Immature natural killer cell (primary cell): ENCODE measurements at regions not wholly inside any gene's neighbourhood (a gene's known extent, or its start where the extent isn't known, plus 50 kb on each side); places are given as distances from the start of the nearest gene placed in this dataset.
"Not testable (repeated sequence)": the region's sequence is repeated elsewhere in the genome, so short reads cannot be mapped to it uniquely, and the experiment has no call there.

Experiments used
- DNase-seq, 3 donors: peaks; one replicate each; pipeline ENCODE4 v3.0.0; 2022; ENCODE audit warnings: mixed read lengths in 1 of 3
- H3K27ac Mint-ChIP-seq, 6 donors: one replicate each; pipeline ENCODE4 v1.8.0; 2020; ENCODE audit warnings: mixed read lengths in 6 of 6, mild to moderate bottlenecking in 5 of 6, inconsistent platforms in 4 of 6, moderate library complexity in 3 of 6
- H3K27me3 Mint-ChIP-seq, 3 donors: one replicate each; pipeline ENCODE4 v1.8.0; 2020 to 2021; ENCODE audit warnings: low read depth in 3 of 3, mild to moderate bottlenecking in 3 of 3, mixed read lengths in 3 of 3, moderate library complexity in 3 of 3, inconsistent platforms in 1 of 3
- H3K36me3 Mint-ChIP-seq, 3 donors: one replicate each; pipeline ENCODE4 v1.8.0; 2020; ENCODE audit warnings: mixed read lengths in 3 of 3, inconsistent platforms in 2 of 3, mild to moderate bottlenecking in 2 of 3
- H3K4me1 Mint-ChIP-seq, 2 donors: one replicate each; pipeline ENCODE4 v1.8.0; 2020; ENCODE audit warnings: inconsistent platforms in 2 of 2, mild to moderate bottlenecking in 2 of 2, mixed read lengths in 2 of 2, moderate library complexity in 1 of 2
- H3K4me3 Mint-ChIP-seq, 5 donors: one replicate each; pipeline ENCODE4 v1.8.0; 2020; ENCODE audit warnings: mild to moderate bottlenecking in 5 of 5, mixed read lengths in 5 of 5, inconsistent platforms in 3 of 5, moderate library complexity in 3 of 5
- H3K9me3 Mint-ChIP-seq, 6 donors: one replicate each; pipeline ENCODE4 v1.8.0; 2020; ENCODE audit warnings: mild to moderate bottlenecking in 6 of 6, mixed read lengths in 6 of 6, inconsistent platforms in 4 of 6, moderate library complexity in 3 of 6

DNA sequence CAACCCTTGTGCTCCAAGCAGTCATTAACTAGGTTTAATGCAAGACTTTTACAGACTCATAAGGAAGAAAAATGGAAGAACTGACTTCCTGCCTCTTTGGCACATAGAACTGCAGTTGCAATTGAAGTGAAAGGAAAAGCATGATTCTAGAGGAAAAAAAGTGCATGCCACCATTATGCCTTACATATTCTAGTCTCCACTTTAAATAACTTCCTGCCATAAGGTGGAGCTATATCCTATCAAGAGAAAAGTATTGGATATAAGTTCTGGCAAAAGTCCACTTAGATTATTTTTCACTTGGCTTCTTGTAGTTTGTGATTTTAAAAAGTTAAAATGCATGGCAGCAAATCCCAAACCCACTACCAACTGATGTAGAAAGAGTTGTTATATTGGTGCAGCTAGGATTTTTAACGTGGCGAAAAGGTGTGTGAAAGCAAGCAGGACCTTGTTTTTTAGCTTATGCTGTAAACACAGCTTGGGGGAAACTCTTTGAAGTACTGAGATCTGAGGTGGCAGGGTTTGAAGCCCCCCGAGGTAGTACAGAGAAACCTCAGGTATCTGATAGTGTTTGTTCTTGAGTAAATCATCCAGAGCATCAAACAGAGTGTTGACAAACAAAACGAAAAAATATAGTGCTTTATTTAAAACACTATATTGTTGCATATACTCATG is 117.9 kb downstream of the ANXA1 start:
- Mint-ChIP-seq H3K4me1 (no peaks in the 10 kb centered on the region), H3K36me3 (no peaks in the 10 kb centered on the region), H3K4me3 (no peak overlapping the region), H3K27ac (no peak overlapping the region), H3K27me3 (peaks cover 0 to under 1% (median 0%) of the 10 kb centered on the region in 3 donors), H3K9me3 (no peaks in the 10 kb centered on the region)
- DNase-seq: no peak

- Mint-ChIP-seq H3K27me3 (peaks cover 0 to 2% (median 0%) of the 10 kb centered on the region in 3 donors), H3K36me3 (no peaks in the 10 kb centered on the region), H3K9me3 (no peaks in the 10 kb centered on the region), H3K4me3 (no peak overlapping the region), H3K4me1 (no peaks in the 10 kb centered on the region), H3K27ac (no peak overlapping the region)
- no peak for DNase-seq
Measured at GRCh38 chr9:73270967-73271721, 119.5 kb downstream of the ANXA1 start.

GRCh38 chr9:73280113-73280512 is 128.4 kb downstream of the ANXA1 start:
- H3K4me3 Mint-ChIP-seq: no peak overlapping the region
- H3K4me1 Mint-ChIP-seq: no peaks in the 10 kb centered on the region

DNA sequence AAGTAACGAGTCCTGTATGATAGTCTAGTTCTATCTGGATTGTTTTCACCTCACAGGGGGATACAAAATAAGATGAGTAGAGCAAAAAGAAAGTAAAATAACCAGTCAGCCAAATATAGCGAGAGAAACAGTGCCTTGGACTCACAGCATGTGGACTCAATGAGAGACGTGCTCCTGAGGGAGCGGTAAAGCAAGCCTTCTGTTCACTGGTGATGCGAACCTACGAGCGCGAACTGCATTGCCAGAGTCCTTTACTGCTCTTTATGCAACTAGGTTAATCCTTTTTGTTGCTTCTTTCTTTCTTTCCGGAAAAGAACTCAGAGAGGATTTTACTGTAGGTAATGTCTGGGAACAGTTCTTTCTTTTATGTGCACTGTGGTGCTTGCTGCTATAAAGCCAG is 132.7 kb downstream of the ANXA1 start:
- no peaks in the 10 kb centered on the region for H3K4me1 Mint-ChIP-seq
- no peak overlapping the region for H3K27ac Mint-ChIP-seq
- no peak overlapping the region for H3K4me3 Mint-ChIP-seq

More at GRCh38 chr9:73280113-73280512, 128.4 kb downstream of the ANXA1 start:
- H3K36me3 Mint-ChIP-seq: no peaks in the 10 kb centered on the region
- no peak overlapping the region for H3K27ac Mint-ChIP-seq
- DNase-seq: no peak
- peaks cover 0 to 4% (median 0%) of the 10 kb centered on the region in 3 donors for H3K27me3 Mint-ChIP-seq
- peaks cover 0 to 6% (median 0%) of the 10 kb centered on the region in 6 donors for H3K9me3 Mint-ChIP-seq

GRCh38 chr9:73294336-73294735 is 142.7 kb downstream of the ANXA1 start:
- Mint-ChIP-seq H3K36me3 (no peaks in the 10 kb centered on the region), H3K27me3 (peaks cover 0 to 3% (median 0%) of the 10 kb centered on the region in 3 donors), H3K4me1 (no peaks in the 10 kb centered on the region)

More for the DNA sequence above, 132.7 kb downstream of the ANXA1 start:
- peaks cover 0 to 6% (median 0%) of the 10 kb centered on the region in 6 donors for H3K9me3 Mint-ChIP-seq
- H3K36me3 Mint-ChIP-seq: no peaks in the 10 kb centered on the region
- H3K27me3 Mint-ChIP-seq: peaks cover 0 to 2% (median 2%) of the 10 kb centered on the region in 3 donors
- DNase-seq: no peak

GRCh38 chr9:73325983-73326382 is 174.3 kb downstream of the ANXA1 start:
- Mint-ChIP-seq H3K9me3 (peaks cover 0 to 7% (median 0%) of the 10 kb centered on the region in 6 donors), H3K4me3 (no peak overlapping the region), H3K4me1 (no peaks in the 10 kb centered on the region), H3K36me3 (no peaks in the 10 kb centered on the region), H3K27me3 (peaks cover 0 to 3% (median 0%) of the 10 kb centered on the region in 3 donors), H3K27ac (no peak overlapping the region)
- DNase-seq: no peak

More at GRCh38 chr9:73294336-73294735, 142.7 kb downstream of the ANXA1 start:
- Mint-ChIP-seq H3K9me3 (peaks cover 0 to 10% (median 0%) of the 10 kb centered on the region in 6 donors), H3K27ac (no peak overlapping the region), H3K4me3 (no peak overlapping the region)
- DNase-seq: no peak

GRCh38 chr9:73327149-73327548 is 175.5 kb downstream of the ANXA1 start:
- Mint-ChIP-seq H3K4me3 (no peak overlapping the region), H3K36me3 (no peaks in the 10 kb centered on the region), H3K27ac (no peak overlapping the region), H3K4me1 (no peaks in the 10 kb centered on the region), H3K27me3 (peaks cover 0 to 1% (median 0%) of the 10 kb centered on the region in 3 donors), H3K9me3 (peaks cover 0 to 7% (median 0%) of the 10 kb centered on the region in 6 donors)
- no peak for DNase-seq

DNA sequence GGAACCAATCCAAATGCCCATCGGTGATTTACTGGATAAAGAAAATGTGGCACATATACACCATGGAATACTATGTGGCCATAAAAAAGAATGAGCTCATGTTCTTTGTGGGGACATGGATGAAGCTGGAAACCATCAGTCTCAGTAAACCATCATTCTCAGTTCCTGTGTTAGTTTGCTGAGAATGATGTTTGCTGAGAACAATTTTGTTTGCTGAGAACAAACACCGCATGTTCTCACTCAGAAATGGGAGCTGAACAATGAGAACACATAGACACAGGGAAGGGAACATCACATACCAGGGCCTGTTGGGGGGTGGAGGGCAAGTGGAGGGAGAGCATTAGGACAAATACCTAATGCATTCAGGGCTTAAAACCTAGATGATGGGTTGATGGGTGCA is 185.5 kb downstream of the ANXA1 start:
- H3K4me3 Mint-ChIP-seq, H3K4me1 Mint-ChIP-seq, H3K36me3 Mint-ChIP-seq, H3K27me3 Mint-ChIP-seq, H3K9me3 Mint-ChIP-seq, H3K27ac Mint-ChIP-seq, DNase-seq: not testable (repeated sequence)

DNA sequence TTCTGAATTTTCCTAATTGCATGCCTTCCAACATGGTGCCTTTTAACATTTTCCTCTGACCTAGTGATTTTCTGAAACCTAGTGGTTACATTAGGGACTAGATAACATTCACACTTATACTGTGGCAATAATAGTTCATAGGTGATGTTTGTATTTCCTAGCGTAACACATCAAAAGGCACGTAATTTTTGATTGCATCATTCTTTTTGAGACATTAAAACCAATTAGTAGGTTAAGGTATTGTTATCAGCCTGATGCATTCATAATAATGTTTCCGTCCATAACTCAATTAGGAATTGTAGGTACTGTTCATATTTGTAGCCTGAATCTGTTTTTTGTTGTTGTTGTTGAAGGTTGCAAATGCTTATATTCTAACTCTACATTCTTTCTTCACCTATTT is 192.4 kb downstream of the ANXA1 start:
- H3K4me1 Mint-ChIP-seq: no peaks in the 10 kb centered on the region
- H3K9me3 Mint-ChIP-seq: peaks cover 0 to 7% (median 5%) of the 10 kb centered on the region in 6 donors
- no peaks in the 10 kb centered on the region for H3K36me3 Mint-ChIP-seq
- H3K27ac Mint-ChIP-seq: no peak overlapping the region
- no peak overlapping the region for H3K4me3 Mint-ChIP-seq
- no peak for DNase-seq
- no peaks in the 10 kb centered on the region for H3K27me3 Mint-ChIP-seq

- peaks cover 0 to 10% (median 5%) of the 10 kb centered on the region in 6 donors for H3K9me3 Mint-ChIP-seq
- H3K27ac Mint-ChIP-seq: peak overlapping the region in 1 of 6 donors; percentile 7
- H3K36me3 Mint-ChIP-seq: no peaks in the 10 kb centered on the region
- H3K27me3 Mint-ChIP-seq: no peaks in the 10 kb centered on the region
- no peak for DNase-seq
- H3K4me1 Mint-ChIP-seq: no peaks in the 10 kb centered on the region
- H3K4me3 Mint-ChIP-seq: no peak overlapping the region
Measured at GRCh38 chr9:73347123-73347522, 195.5 kb downstream of the ANXA1 start.

- H3K4me3 Mint-ChIP-seq: no peak overlapping the region
- H3K4me1 Mint-ChIP-seq: no peaks in the 10 kb centered on the region
- DNase-seq: no peak
- H3K27ac Mint-ChIP-seq: no peak overlapping the region
- peaks cover 0 to 10% (median 7%) of the 10 kb centered on the region in 6 donors for H3K9me3 Mint-ChIP-seq
- H3K27me3 Mint-ChIP-seq: no peaks in the 10 kb centered on the region
- no peaks in the 10 kb centered on the region for H3K36me3 Mint-ChIP-seq
Measured at GRCh38 chr9:73347720-73348119, 196.1 kb downstream of the ANXA1 start.

DNA sequence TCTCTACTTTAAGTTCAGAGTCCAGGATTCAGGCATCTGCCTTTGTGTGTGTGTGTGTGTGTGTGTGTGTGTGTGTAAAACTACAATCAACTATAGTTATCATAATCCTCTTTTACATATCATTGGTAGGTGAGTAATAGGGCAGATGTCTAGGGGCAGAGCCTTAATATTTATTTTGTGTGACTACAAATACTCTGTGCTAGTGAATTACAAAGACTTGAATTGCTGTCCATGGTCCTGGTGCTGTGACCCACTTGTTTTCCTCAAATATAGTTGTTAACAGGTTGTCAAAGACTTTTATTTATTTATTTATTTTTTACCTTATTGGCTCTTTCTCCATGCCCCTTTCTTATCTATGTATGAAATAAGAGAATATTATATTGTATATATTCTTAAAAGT is 196.8 kb downstream of the ANXA1 start:
- H3K36me3 Mint-ChIP-seq: no peaks in the 10 kb centered on the region
- H3K27ac Mint-ChIP-seq: no peak overlapping the region
- H3K9me3 Mint-ChIP-seq: peaks cover 0 to 9% (median 5%) of the 10 kb centered on the region in 6 donors
- no peaks in the 10 kb centered on the region for H3K27me3 Mint-ChIP-seq
- no peak overlapping the region for H3K4me3 Mint-ChIP-seq
- DNase-seq: no peak
- no peaks in the 10 kb centered on the region for H3K4me1 Mint-ChIP-seq

- H3K27ac Mint-ChIP-seq: no peak overlapping the region
- no peaks in the 10 kb centered on the region for H3K27me3 Mint-ChIP-seq
- H3K9me3 Mint-ChIP-seq: peaks cover 0 to 6% (median 4%) of the 10 kb centered on the region in 6 donors
Measured at GRCh38 chr9:73349476-73349875, 197.8 kb downstream of the ANXA1 start.

DNA sequence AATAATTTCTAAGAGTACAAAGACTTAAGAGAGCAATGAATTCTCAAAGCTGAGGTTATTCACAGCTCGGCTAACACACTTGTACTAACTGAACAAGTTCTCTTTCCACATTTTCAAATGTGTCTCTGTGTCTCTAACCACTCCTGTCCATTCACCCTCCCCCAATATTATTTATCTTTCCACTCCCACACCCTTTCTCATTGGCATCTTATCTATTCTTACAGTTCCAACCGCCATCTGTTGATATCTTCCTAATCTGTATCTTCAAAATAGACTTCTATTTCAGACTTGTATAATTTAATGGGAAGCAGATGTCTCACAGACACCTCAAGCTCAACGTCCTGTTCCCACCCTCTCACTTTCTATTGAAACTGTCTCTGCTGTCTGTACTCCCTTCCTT is 205.9 kb downstream of the ANXA1 start:
- Mint-ChIP-seq H3K4me1 (no peaks in the 10 kb centered on the region), H3K9me3 (peaks cover 0 to 4% (median under 1%) of the 10 kb centered on the region in 6 donors), H3K4me3 (no peak overlapping the region), H3K27me3 (peaks cover 0 to 3% (median 0%) of the 10 kb centered on the region in 3 donors), H3K27ac (no peak overlapping the region), H3K36me3 (no peaks in the 10 kb centered on the region)
- no peak for DNase-seq

More at GRCh38 chr9:73349476-73349875, 197.8 kb downstream of the ANXA1 start:
- no peaks in the 10 kb centered on the region for H3K36me3 Mint-ChIP-seq
- DNase-seq: no peak
- no peaks in the 10 kb centered on the region for H3K4me1 Mint-ChIP-seq
- H3K4me3 Mint-ChIP-seq: no peak overlapping the region
